ENCODE measurements at regions not wholly inside any gene's neighbourhood (a gene's known extent, or its start where the extent isn't known, plus 50 kb on each side); places are given as distances from the start of the nearest gene placed in this dataset.

- TF ChIP-seq CTCF (IDR thresholded peaks at IDR 0.05; ENCODE audit: low read depth, low read length, poor library complexity, severe bottlenecking) = peak; percentile 79
- no peak for TF ChIP-seq EZH2phosphoT487 (IDR thresholded peaks at IDR 0.05; ENCODE audit: borderline replicate concordance, low read length)
These were observed 53.3 kb upstream of the PTPN5 start for GRCh38 chr11:18844753-18845367.

Measured in DOHH2 (cell line).